A549 (cell line): ENCODE measurements at regions not wholly inside any gene's neighbourhood (a gene's known extent, or its start where the extent isn't known, plus 50 kb on each side); places are given as distances from the start of the nearest gene placed in this dataset.

Source experiments
- ATAC-seq, 2 experiments: fragments of 200-7000 bp in 1 of 2; fragments of >200 bp in 1 of 2; cut with Nextera tagmentation in 1 of 2; cut with Tn5 transposase in 1 of 2; 3 replicates each; pipeline versions ENCODE4 v1.8.0 to v1.9.1; 2018 to 2020; ENCODE audit warnings: mild to moderate bottlenecking in 1 of 2, moderate library complexity in 1 of 2
- CTCF ChIA-PET: fragments of 300-600 bp; sonication (Branson Sonifier 250); formaldehyde crosslinking; extraction: SDS; loops from one replicate; lab custom pipeline; 2021; ENCODE audit warnings: antibody characterized with exemption, inconsistent platforms; lab: Yijun Ruan, JAX
- POLR2A ChIA-PET: fragments of 350-600 bp; formaldehyde crosslinking; extraction: SDS; loops from one replicate; lab custom pipeline; 2021; ENCODE audit warnings: antibody characterized with exemption, inconsistent platforms; lab: Yijun Ruan, JAX
- DNase-seq, 2 experiments: peaks; one replicate each; pipeline versions ENCODE4 v3.0.0 to v3.0.0-alpha.2; 2011 to 2016; ENCODE audit warnings: low read depth in 1 of 2, low spot score in 1 of 2
- FAIRE-seq: peaks from 2 replicates; lab custom pipeline; 2011; peaks lifted over from hg19 to GRCh38; lab: Jason Lieb, UNC
- H3K27ac ChIP-seq, 2 experiments: fragments of >200 bp; sonication (Bioruptor Twin); formaldehyde crosslinking; 3 replicates each; pipeline ENCODE4 v1.5.1; 2016 to 2017
- H3K4me1 ChIP-seq: fragments of >200 bp; sonication (Bioruptor Twin); formaldehyde crosslinking; 3 replicates; pipeline ENCODE4 v1.6.1; 2016
- H3K4me2 ChIP-seq: fragments of >200 bp; sonication (Bioruptor Twin); formaldehyde crosslinking; 3 replicates; pipeline ENCODE4 v1.6.1; 2016
- H3K4me3 ChIP-seq: fragments of >200 bp; sonication (Bioruptor Twin); formaldehyde crosslinking; 3 replicates; pipeline ENCODE4 v1.5.1; 2016
- H3K9me3 ChIP-seq: fragments of >200 bp; sonication (Bioruptor Twin); formaldehyde crosslinking; 3 replicates; pipeline ENCODE4 v1.6.1; 2016
- BHLHE40 ChIP-seq: IDR thresholded peaks from 2 replicates; pipeline ENCODE4 v1.6.1; 2012; ENCODE audit warnings: low read depth, low read length, inconsistent platforms
- CEBPB ChIP-seq, 2 experiments: fragments of >200 bp in 1 of 2; sonication (Bioruptor Twin) in 1 of 2; formaldehyde crosslinking in 1 of 2; IDR thresholded peaks; 2 replicates each; pipeline ENCODE4 v1.6.1; 2012 to 2016
- CHD2 ChIP-seq: fragments of 150-350 bp; IDR thresholded peaks from 2 replicates; pipeline ENCODE4 v1.6.1; 2014; ENCODE audit warnings: low read length; ENCODE audit not compliant: partially characterized antibody
- CHD4 ChIP-seq: fragments of 200-600 bp; sonication (generic); IDR thresholded peaks from 2 replicates; pipeline ENCODE4 v1.6.1; 2016; ENCODE audit warnings: antibody characterized with exemption, mild to moderate bottlenecking, borderline replicate concordance
- EHF ChIP-seq: fragments of 250-450 bp; sonication (Bioruptor Pico); IDR thresholded peaks from 2 replicates; pipeline ENCODE4 v1.5.0; 2020; ENCODE audit warnings: mild to moderate bottlenecking
- ELK1 ChIP-seq: fragments of 150-350 bp; IDR thresholded peaks from 2 replicates; pipeline ENCODE4 v1.6.1; 2014; ENCODE audit warnings: low read depth, mild to moderate bottlenecking, low read length
- FOXS1 ChIP-seq: fragments of 250-450 bp; sonication (Bioruptor Pico); IDR thresholded peaks from 2 replicates; pipeline ENCODE4 v1.5.0; 2020; ENCODE audit warnings: mild to moderate bottlenecking, moderate library complexity
- GATA3 ChIP-seq: IDR thresholded peaks from 2 replicates; pipeline ENCODE4 v1.6.1; 2012; ENCODE audit warnings: borderline replicate concordance
- HDAC2 ChIP-seq: fragments of 200-600 bp; sonication (generic); IDR thresholded peaks from 2 replicates; pipeline ENCODE4 v1.6.1; 2016
- HEYL ChIP-seq: fragments of 250-450 bp; sonication (Bioruptor Pico); IDR thresholded peaks from 2 replicates; pipeline ENCODE4 v1.8.0; 2021; ENCODE audit warnings: mild to moderate bottlenecking, moderate library complexity
- HOXB13 ChIP-seq: fragments of 250-450 bp; sonication (Bioruptor Pico); IDR thresholded peaks from 2 replicates; pipeline ENCODE4 v1.5.0; 2020; ENCODE audit warnings: low read depth, mild to moderate bottlenecking, moderate library complexity
- JUN ChIP-seq, 2 experiments: fragments of >200 bp; sonication (Bioruptor Twin); formaldehyde crosslinking; IDR thresholded peaks; 2 replicates in 1 of 2; 3 replicates in 1 of 2; pipeline ENCODE4 v1.6.1; 2016 to 2017
- JUNB ChIP-seq: fragments of >200 bp; sonication (Bioruptor Twin); formaldehyde crosslinking; IDR thresholded peaks from 2 replicates; pipeline ENCODE4 v1.6.1; 2016
- KDM1A ChIP-seq: fragments of 200-600 bp; sonication (generic); IDR thresholded peaks from 2 replicates; pipeline ENCODE4 v1.6.1; 2016; ENCODE audit warnings: low read depth, mild to moderate bottlenecking
- KDM5A ChIP-seq: fragments of 200-600 bp; sonication (generic); IDR thresholded peaks from 2 replicates; pipeline ENCODE4 v1.6.1; 2016; ENCODE audit warnings: antibody characterized with exemption, mild to moderate bottlenecking
- MAZ ChIP-seq: fragments of 150-350 bp; IDR thresholded peaks from 2 replicates; pipeline ENCODE4 v1.6.1; 2014; ENCODE audit warnings: antibody characterized with exemption, low read depth, low read length, borderline replicate concordance
- NR3C1 ChIP-seq: fragments of >200 bp; sonication (Bioruptor Twin); formaldehyde crosslinking; IDR thresholded peaks from 3 replicates; pipeline ENCODE4 v1.6.1; 2017
- PHF8 ChIP-seq: fragments of 200-600 bp; sonication (generic); IDR thresholded peaks from 2 replicates; pipeline ENCODE4 v1.6.1; 2016; ENCODE audit warnings: low read depth, mild to moderate bottlenecking, antibody characterized with exemption, moderate library complexity, borderline replicate concordance
- POLR2A ChIP-seq: IDR thresholded peaks from 2 replicates; pipeline ENCODE4 v1.6.1; 2012; ENCODE audit warnings: mild to moderate bottlenecking, low read length
- POLR2AphosphoS2 ChIP-seq: conservative IDR thresholded peaks from 2 replicates; pipeline ENCODE4 v1.6.1; 2012; ENCODE audit warnings: low read length, improper control_type of control experiment, inconsistent platforms
- RAD21 ChIP-seq, 2 experiments: fragments of >200 bp in 1 of 2; sonication (Bioruptor Twin) in 1 of 2; formaldehyde crosslinking in 1 of 2; IDR thresholded peaks in 1 of 2; conservative IDR thresholded peaks in 1 of 2; 2 replicates in 1 of 2; 3 replicates in 1 of 2; pipeline ENCODE4 v1.6.1; 2012 to 2018; ENCODE audit warnings: inconsistent platforms in 1 of 2
- RCOR1 ChIP-seq: fragments of 150-350 bp; IDR thresholded peaks from 2 replicates; pipeline ENCODE4 v1.6.1; 2014; ENCODE audit warnings: antibody characterized with exemption, low read length, low read depth
- RFX5 ChIP-seq: fragments of 450-650 bp; IDR thresholded peaks from 2 replicates; pipeline ENCODE4 v1.7.1; 2014; ENCODE audit warnings: antibody characterized with exemption, mild to moderate bottlenecking, moderate library complexity
- SMC3 ChIP-seq: fragments of >200 bp; sonication (Bioruptor Twin); formaldehyde crosslinking; IDR thresholded peaks from 3 replicates; pipeline ENCODE4 v1.6.1; 2018; ENCODE audit warnings: inconsistent platforms
- SREBF2 ChIP-seq: fragments of 450-650 bp; IDR thresholded peaks from 2 replicates; pipeline ENCODE4 v1.6.1; 2014; ENCODE audit warnings: mild to moderate bottlenecking, moderate library complexity
- TFCP2L1 ChIP-seq: fragments of 250-450 bp; sonication (Bioruptor Pico); IDR thresholded peaks from 2 replicates; pipeline ENCODE4 v1.5.0; 2021; ENCODE audit warnings: mild to moderate bottlenecking
- TP53 ChIP-seq: fragments of 250-450 bp; sonication (Bioruptor Pico); IDR thresholded peaks from 2 replicates; pipeline ENCODE4 v1.5.0; 2021; ENCODE audit warnings: mild to moderate bottlenecking, moderate library complexity
- USF2 ChIP-seq: fragments of 450-650 bp; IDR thresholded peaks from 2 replicates; pipeline ENCODE4 v1.6.1; 2014; ENCODE audit warnings: antibody characterized with exemption
- ZNF302 ChIP-seq: fragments of 250-450 bp; sonication (Bioruptor Pico); IDR thresholded peaks from 2 replicates; pipeline ENCODE4 v1.9.0; 2021; ENCODE audit warnings: inconsistent platforms, mild to moderate bottlenecking, moderate library complexity
- ZSCAN20 ChIP-seq: fragments of 250-450 bp; sonication (Bioruptor Pico); IDR thresholded peaks from 2 replicates; pipeline ENCODE4 v1.8.0; 2022; ENCODE audit warnings: mild to moderate bottlenecking, moderate library complexity
- WGBS: methylation state at CpG from one replicate; pipeline ENCODE4 v1.1.6; 2017; ENCODE audit errors: missing lambda C conversion rate; 5-methylcytosine and 5-hydroxymethylcytosine counted together
- TF ChIP-seq, protein P1 (sequence below): fragments of 200-600 bp; sonication (generic); IDR thresholded peaks from 2 replicates; pipeline ENCODE4 v1.6.1; 2016; ENCODE audit warnings: antibody characterized with exemption, mild to moderate bottlenecking, moderate library complexity
- TF ChIP-seq, protein P2 (sequence below): IDR thresholded peaks from 2 replicates; pipeline ENCODE4 v1.6.1; 2012

- FAIRE-seq, result no peak
- no peak overlapping the region for H3K4me2 ChIP-seq
- TF ChIP-seq CHD4 (no peak), ZNF302 (CRISPR knock-in tag) (no peak), FOXS1 (CRISPR knock-in tag) (no peak), ELK1 (no peak), KDM5A (no peak), HOXB13 (no peak), TP53 (no peak), GATA3 (no peak), RAD21 (conservative IDR thresholded peaks at IDR 0.05 in 1 of 2, IDR thresholded peaks at IDR 0.05 in 1 of 2) (no peak), CHD2 (no peak), CEBPB (IDR thresholded peaks at IDR 0.05) (no peak), TFCP2L1 (CRISPR knock-in tag) (no peak)
- H3K27ac ChIP-seq, result no peak overlapping the region
- POLR2A ChIA-PET, result no interaction called here
- no peaks in the 10 kb centered on the region for H3K9me3 ChIP-seq
- no peaks in the 10 kb centered on the region for H3K4me1 ChIP-seq
- no peak for ATAC-seq
- CTCF ChIA-PET, result no interaction called here
- no peak overlapping the region for H3K4me3 ChIP-seq
- no peak for DNase-seq
- 2% methylated on average over 2 of the region's 2 CpGs for WGBS
Measured at GRCh38 chr14:48731260-48731659, 854.9 kb downstream of the RPS29 start.

DNA sequence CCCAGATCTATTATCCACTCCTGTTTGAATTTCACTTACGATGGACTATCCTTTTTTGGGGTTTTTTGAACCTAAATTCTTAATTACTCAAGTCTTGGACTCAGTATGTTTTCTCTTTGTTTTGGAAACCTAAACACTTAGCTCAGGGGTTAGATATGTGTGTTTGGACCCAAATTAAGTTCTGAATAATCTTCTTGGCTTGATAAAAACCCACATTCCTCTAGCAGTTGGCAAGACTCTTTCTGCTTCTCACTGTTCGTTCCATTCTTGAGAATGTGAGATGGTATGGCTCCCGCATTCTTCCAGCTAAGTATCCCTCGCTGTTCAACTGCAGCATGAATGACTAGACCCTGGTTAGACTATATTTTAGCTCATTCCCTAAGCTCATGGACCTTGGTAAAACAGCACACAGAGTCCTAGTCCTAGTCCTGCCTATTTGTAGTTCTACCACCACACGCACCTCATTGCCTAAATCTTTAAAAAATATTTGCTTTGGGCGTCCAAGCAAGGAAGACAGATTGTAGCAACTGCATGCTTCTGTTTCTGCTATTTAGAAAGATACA lies 860.0 kb downstream of the RPS29 start:
- CTCF ChIA-PET, result no interaction called here
- no peak overlapping the region for H3K27ac ChIP-seq
- H3K4me2 ChIP-seq, result no peak overlapping the region
- no peaks in the 10 kb centered on the region for H3K9me3 ChIP-seq
- POLR2A ChIA-PET, result no interaction called here
- H3K4me1 ChIP-seq, result no peaks in the 10 kb centered on the region
- WGBS, result 31% methylated on average over 6 of the region's 6 CpGs
- ATAC-seq (no peak), DNase-seq (no peak), FAIRE-seq (no peak)
- no peak overlapping the region for H3K4me3 ChIP-seq
- TF ChIP-seq RFX5, result no peak
- TF ChIP-seq KDM5A, result no peak
- no peak for TF ChIP-seq KDM1A
- no peak for TF ChIP-seq HDAC2
- no peak for TF ChIP-seq PHF8
- TF ChIP-seq BHLHE40, result no peak

DNA sequence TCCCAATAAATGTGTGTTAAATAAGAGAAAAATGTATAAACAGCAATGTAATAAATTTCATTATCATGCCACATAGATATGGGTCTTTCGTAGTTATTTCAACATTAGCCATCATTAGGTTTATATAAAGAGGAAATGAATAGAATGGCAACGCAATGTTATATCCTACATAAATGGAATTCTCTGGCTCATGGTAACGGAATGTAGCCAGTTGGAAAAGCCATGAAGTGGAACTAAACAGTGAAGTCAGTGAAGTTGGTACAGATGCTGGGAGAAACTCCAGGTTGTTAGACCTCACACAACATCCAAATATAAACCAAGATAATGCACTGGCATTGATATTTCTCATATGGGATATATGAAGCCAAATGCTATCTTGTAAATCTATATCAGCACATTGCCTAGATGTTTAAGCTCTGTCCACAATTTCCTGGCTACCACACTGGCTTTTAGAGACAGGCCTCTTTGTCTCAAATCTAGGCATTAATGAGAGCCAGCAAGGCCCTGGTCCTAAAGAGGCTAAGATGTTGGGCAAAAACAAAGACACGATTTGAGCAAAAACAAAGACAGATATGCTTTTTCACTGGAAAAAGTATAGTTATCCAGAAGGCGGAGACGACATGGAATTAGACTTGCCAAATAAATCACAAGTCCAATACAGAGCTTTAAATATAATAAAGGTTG lies 861.0 kb downstream of the RPS29 start:
- H3K4me3 ChIP-seq, result no peak overlapping the region
- WGBS, result 9% methylated on average over 6 of the region's 6 CpGs
- POLR2A ChIA-PET, result no interaction called here
- FAIRE-seq, result no peak
- no peaks in the 10 kb centered on the region for H3K9me3 ChIP-seq
- no peak overlapping the region for H3K4me2 ChIP-seq
- no peak for ATAC-seq
- no peak for DNase-seq
- CTCF ChIA-PET, result no interaction called here
- no peak overlapping the region for H3K27ac ChIP-seq
- H3K4me1 ChIP-seq, result no peaks in the 10 kb centered on the region
- TF ChIP-seq RFX5 (no peak), MAZ (no peak), RCOR1 (no peak), POLR2A (no peak), POLR2AphosphoS2 (no peak), HEYL (CRISPR knock-in tag) (no peak), ZSCAN20 (CRISPR knock-in tag) (no peak), SMC3 (no peak), SREBF2 (no peak), NR3C1 (no peak), USF2 (no peak), EHF (no peak), JUN (IDR thresholded peaks at IDR 0.05) (no peak), JUNB (no peak)
- TF ChIP-seq, protein P1, sequence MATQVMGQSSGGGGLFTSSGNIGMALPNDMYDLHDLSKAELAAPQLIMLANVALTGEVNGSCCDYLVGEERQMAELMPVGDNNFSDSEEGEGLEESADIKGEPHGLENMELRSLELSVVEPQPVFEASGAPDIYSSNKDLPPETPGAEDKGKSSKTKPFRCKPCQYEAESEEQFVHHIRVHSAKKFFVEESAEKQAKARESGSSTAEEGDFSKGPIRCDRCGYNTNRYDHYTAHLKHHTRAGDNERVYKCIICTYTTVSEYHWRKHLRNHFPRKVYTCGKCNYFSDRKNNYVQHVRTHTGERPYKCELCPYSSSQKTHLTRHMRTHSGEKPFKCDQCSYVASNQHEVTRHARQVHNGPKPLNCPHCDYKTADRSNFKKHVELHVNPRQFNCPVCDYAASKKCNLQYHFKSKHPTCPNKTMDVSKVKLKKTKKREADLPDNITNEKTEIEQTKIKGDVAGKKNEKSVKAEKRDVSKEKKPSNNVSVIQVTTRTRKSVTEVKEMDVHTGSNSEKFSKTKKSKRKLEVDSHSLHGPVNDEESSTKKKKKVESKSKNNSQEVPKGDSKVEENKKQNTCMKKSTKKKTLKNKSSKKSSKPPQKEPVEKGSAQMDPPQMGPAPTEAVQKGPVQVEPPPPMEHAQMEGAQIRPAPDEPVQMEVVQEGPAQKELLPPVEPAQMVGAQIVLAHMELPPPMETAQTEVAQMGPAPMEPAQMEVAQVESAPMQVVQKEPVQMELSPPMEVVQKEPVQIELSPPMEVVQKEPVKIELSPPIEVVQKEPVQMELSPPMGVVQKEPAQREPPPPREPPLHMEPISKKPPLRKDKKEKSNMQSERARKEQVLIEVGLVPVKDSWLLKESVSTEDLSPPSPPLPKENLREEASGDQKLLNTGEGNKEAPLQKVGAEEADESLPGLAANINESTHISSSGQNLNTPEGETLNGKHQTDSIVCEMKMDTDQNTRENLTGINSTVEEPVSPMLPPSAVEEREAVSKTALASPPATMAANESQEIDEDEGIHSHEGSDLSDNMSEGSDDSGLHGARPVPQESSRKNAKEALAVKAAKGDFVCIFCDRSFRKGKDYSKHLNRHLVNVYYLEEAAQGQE, result no peak
- TF ChIP-seq, protein P2, sequence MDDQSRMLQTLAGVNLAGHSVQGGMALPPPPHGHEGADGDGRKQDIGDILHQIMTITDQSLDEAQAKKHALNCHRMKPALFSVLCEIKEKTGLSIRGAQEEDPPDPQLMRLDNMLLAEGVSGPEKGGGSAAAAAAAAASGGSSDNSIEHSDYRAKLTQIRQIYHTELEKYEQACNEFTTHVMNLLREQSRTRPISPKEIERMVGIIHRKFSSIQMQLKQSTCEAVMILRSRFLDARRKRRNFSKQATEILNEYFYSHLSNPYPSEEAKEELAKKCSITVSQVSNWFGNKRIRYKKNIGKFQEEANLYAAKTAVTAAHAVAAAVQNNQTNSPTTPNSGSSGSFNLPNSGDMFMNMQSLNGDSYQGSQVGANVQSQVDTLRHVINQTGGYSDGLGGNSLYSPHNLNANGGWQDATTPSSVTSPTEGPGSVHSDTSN, result no peak
